ENCODE measurements at regions not wholly inside any gene's neighbourhood (a gene's known extent, or its start where the extent isn't known, plus 50 kb on each side); places are given as distances from the start of the nearest gene placed in this dataset.

DNA sequence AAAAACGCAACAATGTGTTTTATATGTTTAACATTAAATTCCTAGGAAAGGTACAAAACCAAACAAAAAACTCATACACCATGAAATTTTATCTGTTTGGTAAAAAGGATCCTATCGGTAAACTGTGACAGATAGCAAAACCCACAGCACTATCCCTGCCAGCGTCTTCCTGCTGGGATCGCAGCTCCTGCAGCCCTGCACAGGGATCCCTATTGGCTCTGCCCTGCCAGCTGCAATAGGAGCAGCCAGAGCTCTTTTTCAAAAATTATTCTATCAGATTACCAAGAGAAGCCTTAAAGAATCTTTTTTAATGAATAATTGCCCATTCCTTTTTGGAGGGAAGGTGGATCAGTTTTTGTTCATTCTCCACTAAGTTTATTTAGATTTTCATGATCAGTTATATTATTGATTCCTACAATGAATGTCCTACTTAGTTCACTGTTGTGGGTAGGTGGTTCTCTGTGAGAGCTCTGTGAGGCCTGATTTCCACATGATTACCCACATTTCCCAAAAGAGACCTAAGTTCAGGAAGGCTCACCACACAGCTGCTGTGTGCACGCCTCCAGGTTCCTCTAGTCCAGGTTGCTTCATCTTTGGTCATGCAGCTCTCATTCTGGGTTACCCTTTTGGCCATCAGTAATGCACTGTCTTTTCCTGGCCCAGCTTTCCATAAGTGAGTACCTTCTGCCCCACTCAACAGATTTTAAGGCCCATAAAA lies 293.8 kb downstream of the FRK start:
- TF ChIP-seq CBX5 (IDR thresholded peaks at IDR 0.05; ENCODE audit: low read depth, low read length), result no peak
- TF ChIP-seq, protein P1, sequence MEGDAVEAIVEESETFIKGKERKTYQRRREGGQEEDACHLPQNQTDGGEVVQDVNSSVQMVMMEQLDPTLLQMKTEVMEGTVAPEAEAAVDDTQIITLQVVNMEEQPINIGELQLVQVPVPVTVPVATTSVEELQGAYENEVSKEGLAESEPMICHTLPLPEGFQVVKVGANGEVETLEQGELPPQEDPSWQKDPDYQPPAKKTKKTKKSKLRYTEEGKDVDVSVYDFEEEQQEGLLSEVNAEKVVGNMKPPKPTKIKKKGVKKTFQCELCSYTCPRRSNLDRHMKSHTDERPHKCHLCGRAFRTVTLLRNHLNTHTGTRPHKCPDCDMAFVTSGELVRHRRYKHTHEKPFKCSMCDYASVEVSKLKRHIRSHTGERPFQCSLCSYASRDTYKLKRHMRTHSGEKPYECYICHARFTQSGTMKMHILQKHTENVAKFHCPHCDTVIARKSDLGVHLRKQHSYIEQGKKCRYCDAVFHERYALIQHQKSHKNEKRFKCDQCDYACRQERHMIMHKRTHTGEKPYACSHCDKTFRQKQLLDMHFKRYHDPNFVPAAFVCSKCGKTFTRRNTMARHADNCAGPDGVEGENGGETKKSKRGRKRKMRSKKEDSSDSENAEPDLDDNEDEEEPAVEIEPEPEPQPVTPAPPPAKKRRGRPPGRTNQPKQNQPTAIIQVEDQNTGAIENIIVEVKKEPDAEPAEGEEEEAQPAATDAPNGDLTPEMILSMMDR (IDR thresholded peaks at IDR 0.05; ENCODE audit: control extremely low read depth in 1 of 3, insufficient read depth in 1 of 3, low read depth in 1 of 3, low read length in 3 of 3), result no peak
